ENCODE measurements at regions not wholly inside any gene's neighbourhood (a gene's known extent, or its start where the extent isn't known, plus 50 kb on each side); places are given as distances from the start of the nearest gene placed in this dataset.

- TF ChIP-seq, protein P1, sequence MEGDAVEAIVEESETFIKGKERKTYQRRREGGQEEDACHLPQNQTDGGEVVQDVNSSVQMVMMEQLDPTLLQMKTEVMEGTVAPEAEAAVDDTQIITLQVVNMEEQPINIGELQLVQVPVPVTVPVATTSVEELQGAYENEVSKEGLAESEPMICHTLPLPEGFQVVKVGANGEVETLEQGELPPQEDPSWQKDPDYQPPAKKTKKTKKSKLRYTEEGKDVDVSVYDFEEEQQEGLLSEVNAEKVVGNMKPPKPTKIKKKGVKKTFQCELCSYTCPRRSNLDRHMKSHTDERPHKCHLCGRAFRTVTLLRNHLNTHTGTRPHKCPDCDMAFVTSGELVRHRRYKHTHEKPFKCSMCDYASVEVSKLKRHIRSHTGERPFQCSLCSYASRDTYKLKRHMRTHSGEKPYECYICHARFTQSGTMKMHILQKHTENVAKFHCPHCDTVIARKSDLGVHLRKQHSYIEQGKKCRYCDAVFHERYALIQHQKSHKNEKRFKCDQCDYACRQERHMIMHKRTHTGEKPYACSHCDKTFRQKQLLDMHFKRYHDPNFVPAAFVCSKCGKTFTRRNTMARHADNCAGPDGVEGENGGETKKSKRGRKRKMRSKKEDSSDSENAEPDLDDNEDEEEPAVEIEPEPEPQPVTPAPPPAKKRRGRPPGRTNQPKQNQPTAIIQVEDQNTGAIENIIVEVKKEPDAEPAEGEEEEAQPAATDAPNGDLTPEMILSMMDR (IDR thresholded peaks at IDR 0.05) = no peak
Measured at GRCh38 chr2:234702731-234703225, 205.9 kb upstream of the ARL4C start.

- TF ChIP-seq, protein P1 (IDR thresholded peaks at IDR 0.05) = no peak
Measured at GRCh38 chr2:234701841-234702240, 205.0 kb upstream of the ARL4C start.

DNA sequence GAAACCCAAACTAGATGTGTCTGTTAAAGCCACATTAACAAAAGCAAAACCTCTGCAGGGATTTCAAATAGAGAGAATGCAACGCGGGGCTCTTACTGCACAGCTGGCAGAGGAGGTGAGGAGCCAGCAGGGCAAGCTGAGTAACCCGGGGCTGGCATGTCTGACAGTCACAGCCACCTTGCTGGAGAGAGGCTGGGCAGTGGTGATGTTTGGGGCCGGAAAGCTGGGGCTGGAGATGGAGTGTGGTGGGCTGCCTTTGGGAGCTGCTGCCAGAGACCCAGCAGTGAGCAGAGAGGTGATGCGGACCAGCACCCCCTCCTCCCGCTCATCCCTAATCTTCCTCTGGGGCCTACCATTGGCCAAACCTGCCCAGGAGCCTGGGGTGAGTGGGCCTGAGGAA, 204.5 kb upstream of the ARL4C start:
- TF ChIP-seq, protein P1 (IDR thresholded peaks at IDR 0.05) = no peak

DNA sequence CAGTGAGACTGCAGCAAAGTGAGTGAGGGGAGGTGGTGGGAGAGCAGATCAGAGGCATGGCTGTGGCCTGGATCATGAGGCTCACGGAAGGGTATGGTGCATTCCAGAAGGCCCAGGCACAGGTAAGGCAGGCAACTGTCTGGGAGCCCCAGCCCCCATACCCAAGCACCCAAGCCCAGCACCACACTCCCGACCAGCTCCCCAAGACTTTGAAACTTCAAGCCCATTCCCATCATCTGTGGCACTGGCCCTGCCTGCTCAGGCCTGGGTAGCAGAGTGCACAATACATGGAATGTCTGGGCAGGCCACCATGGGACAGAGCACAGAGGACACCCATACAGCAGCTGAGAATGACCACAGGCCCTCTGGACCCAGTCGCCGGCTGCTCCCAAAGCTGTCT, 202.6 kb upstream of the ARL4C start:
- TF ChIP-seq, protein P1 (IDR thresholded peaks at IDR 0.05) = no peak

GRCh38 chr2:234695981-234696380, 199.1 kb upstream of the ARL4C start:
- TF ChIP-seq, protein P1 (IDR thresholded peaks at IDR 0.05) = no peak

- TF ChIP-seq, protein P1 (IDR thresholded peaks at IDR 0.05) = no peak
Measured at GRCh38 chr2:234694244-234695013, 197.5 kb upstream of the ARL4C start.

DNA sequence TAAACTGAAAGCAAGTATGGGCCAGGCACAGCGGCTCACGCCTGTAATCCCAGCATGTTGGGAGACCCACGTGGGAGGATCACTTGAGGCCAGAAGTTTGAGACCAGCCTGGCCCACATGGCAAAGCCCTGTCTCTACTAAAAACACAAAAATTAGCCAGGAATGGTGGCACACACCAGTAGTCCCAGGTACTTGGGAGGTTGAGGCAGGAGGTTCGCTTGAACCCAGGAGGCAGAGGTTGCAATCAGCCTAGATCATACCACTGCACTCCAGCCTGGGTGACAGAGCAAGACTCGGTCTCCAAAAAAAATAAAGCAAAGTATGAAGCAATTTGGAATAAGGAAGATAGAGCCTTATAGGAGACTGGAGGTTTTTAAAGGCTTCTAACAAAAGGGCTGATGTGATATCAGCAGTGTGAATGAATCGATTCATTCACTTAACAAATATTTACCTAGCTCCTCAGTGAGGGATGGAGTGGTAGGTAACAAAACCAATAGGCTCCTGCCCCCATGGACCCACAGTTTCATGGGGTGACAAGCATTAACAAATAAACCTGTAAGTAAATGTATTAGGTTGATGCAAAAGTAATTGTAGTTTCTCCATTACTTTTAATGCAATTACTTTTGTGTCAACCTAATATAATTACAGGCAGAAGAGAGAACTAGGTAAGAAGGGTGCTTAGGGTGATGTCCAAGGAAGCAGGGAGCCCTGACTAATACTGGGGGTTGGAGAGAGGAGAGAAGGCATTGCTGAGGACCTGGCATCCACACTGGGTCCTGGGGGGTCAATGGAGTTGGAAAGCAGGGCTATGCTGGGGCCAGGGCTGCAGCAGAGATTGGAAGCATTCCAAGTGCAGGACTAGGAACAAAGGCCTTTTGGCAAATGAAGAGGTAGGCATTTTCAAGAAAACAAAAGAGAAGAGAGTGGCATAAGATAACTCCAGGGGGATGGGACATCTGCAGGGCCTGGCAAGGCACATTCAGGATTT, 195.4 kb upstream of the ARL4C start:
- TF ChIP-seq, protein P1 (IDR thresholded peaks at IDR 0.05) = no peak
